ENCODE measurements at regions not wholly inside any gene's neighbourhood (a gene's known extent, or its start where the extent isn't known, plus 50 kb on each side); places are given as distances from the start of the nearest gene placed in this dataset.
"Not testable (repeated sequence)": the region's sequence is repeated elsewhere in the genome, so short reads cannot be mapped to it uniquely, and the experiment has no call there.

GRCh38 chr7:124284937-124285336, 252.1 kb upstream of the TMEM229A start:
- DNase-seq = no peak
- in situ Hi-C loops (cut with MboI; ENCODE audit: low pct_unique_long_range_greater_than_20kb, low sequenced_read_pairs) = no loop called here

GRCh38 chr7:124276005-124276622, 243.2 kb upstream of the TMEM229A start:
- in situ Hi-C loops (cut with MboI; ENCODE audit: low pct_unique_long_range_greater_than_20kb, low sequenced_read_pairs) = no loop called here
- peak; percentile 56 for DNase-seq

GRCh38 chr7:124275411-124275810, 242.5 kb upstream of the TMEM229A start:
- in situ Hi-C loops (cut with MboI; ENCODE audit: low pct_unique_long_range_greater_than_20kb, low sequenced_read_pairs) = no loop called here
- DNase-seq = no peak

- in situ Hi-C loops (cut with MboI; ENCODE audit: low pct_unique_long_range_greater_than_20kb, low sequenced_read_pairs) = no loop called here
- no peak for DNase-seq
Observed at GRCh38 chr7:124269774-124270173, 236.9 kb upstream of the TMEM229A start.

GRCh38 chr7:124267154-124267553, 234.3 kb upstream of the TMEM229A start:
- in situ Hi-C loops (cut with MboI; ENCODE audit: low pct_unique_long_range_greater_than_20kb, low sequenced_read_pairs) = no loop called here
- DNase-seq = no peak

- no peak for DNase-seq
- in situ Hi-C loops (cut with MboI; ENCODE audit: low pct_unique_long_range_greater_than_20kb, low sequenced_read_pairs) = no loop called here
Observed at GRCh38 chr7:124263232-124263827, 230.5 kb upstream of the TMEM229A start.

GRCh38 chr7:124261710-124262109, 228.8 kb upstream of the TMEM229A start:
- no peak for DNase-seq
- in situ Hi-C loops (cut with MboI; ENCODE audit: low pct_unique_long_range_greater_than_20kb, low sequenced_read_pairs) = no loop called here

GRCh38 chr7:124257638-124258308, 224.9 kb upstream of the TMEM229A start:
- in situ Hi-C loops (cut with MboI; ENCODE audit: low pct_unique_long_range_greater_than_20kb, low sequenced_read_pairs) = no loop called here
- DNase-seq = no peak

GRCh38 chr7:124255041-124255655, 222.3 kb upstream of the TMEM229A start:
- no peak for DNase-seq
- in situ Hi-C loops (cut with MboI; ENCODE audit: low pct_unique_long_range_greater_than_20kb, low sequenced_read_pairs) = no loop called here

GRCh38 chr7:124254396-124254795, 221.5 kb upstream of the TMEM229A start:
- no peak for DNase-seq
- in situ Hi-C loops (cut with MboI; ENCODE audit: low pct_unique_long_range_greater_than_20kb, low sequenced_read_pairs) = no loop called here

- DNase-seq = no peak
- in situ Hi-C loops (cut with MboI; ENCODE audit: low pct_unique_long_range_greater_than_20kb, low sequenced_read_pairs) = no loop called here
Observed at GRCh38 chr7:124251636-124252035, 218.8 kb upstream of the TMEM229A start.

GRCh38 chr7:124250297-124251034, 217.6 kb upstream of the TMEM229A start:
- in situ Hi-C loops (cut with MboI; ENCODE audit: low pct_unique_long_range_greater_than_20kb, low sequenced_read_pairs) = no loop called here
- no peak for DNase-seq

- no peak for DNase-seq
- in situ Hi-C loops (cut with MboI; ENCODE audit: low pct_unique_long_range_greater_than_20kb, low sequenced_read_pairs) = no loop called here
Observed at GRCh38 chr7:124247691-124248090, 214.8 kb upstream of the TMEM229A start.

GRCh38 chr7:124246262-124246863, 213.5 kb upstream of the TMEM229A start:
- DNase-seq = peak; percentile 14
- in situ Hi-C loops (cut with MboI; ENCODE audit: low pct_unique_long_range_greater_than_20kb, low sequenced_read_pairs) = no loop called here

GRCh38 chr7:124244469-124244868, 211.6 kb upstream of the TMEM229A start:
- DNase-seq; in situ Hi-C loops (cut with MboI; ENCODE audit: low pct_unique_long_range_greater_than_20kb, low sequenced_read_pairs): not testable (repeated sequence)

GRCh38 chr7:124219681-124220080, 186.8 kb upstream of the TMEM229A start:
- in situ Hi-C loops (cut with MboI; ENCODE audit: low pct_unique_long_range_greater_than_20kb, low sequenced_read_pairs) = no loop called here
- DNase-seq = no peak

GRCh38 chr7:124208642-124209041, 175.8 kb upstream of the TMEM229A start:
- in situ Hi-C loops (cut with MboI; ENCODE audit: low pct_unique_long_range_greater_than_20kb, low sequenced_read_pairs) = no loop called here

GRCh38 chr7:124208173-124208572, 175.3 kb upstream of the TMEM229A start:
- DNase-seq = no peak
- in situ Hi-C loops (cut with MboI; ENCODE audit: low pct_unique_long_range_greater_than_20kb, low sequenced_read_pairs) = no loop called here

More at GRCh38 chr7:124208642-124209041, 175.8 kb upstream of the TMEM229A start:
- no peak for DNase-seq

- no peak for DNase-seq
- in situ Hi-C loops (cut with MboI; ENCODE audit: low pct_unique_long_range_greater_than_20kb, low sequenced_read_pairs) = no loop called here
Observed at GRCh38 chr7:124205526-124205925, 172.7 kb upstream of the TMEM229A start.
